HCT116 (cell line): ENCODE measurements at regions not wholly inside any gene's neighbourhood (a gene's known extent, or its start where the extent isn't known, plus 50 kb on each side); places are given as distances from the start of the nearest gene placed in this dataset.

Source experiments
- ATAC-seq: fragments of 200-7000 bp; cut with Tn5 transposase; 2 replicates; pipeline ENCODE4 v1.9.1; 2020; ENCODE audit warnings: mild to moderate bottlenecking, moderate library complexity
- BruUV-seq: library from RNA; stranded (reverse); fragments of 400-500 nt; replicated peaks from 2 replicates; lab custom pipeline; 2021; lab: Mats Ljungman, UMichigan
- CTCF ChIA-PET: fragments of 300-600 bp; sonication (Branson Sonifier 250); formaldehyde crosslinking; loops from one replicate; lab custom pipeline; 2021; ENCODE audit warnings: antibody characterized with exemption; lab: Charles Lee
- POLR2A ChIA-PET: fragments of 300-600, 350-600 bp; sonication (Branson Sonifier 250); formaldehyde crosslinking; loops from one replicate; lab custom pipeline; 2021; ENCODE audit warnings: antibody characterized with exemption; lab: Charles Lee
- RAD21 ChIA-PET, 2 experiments: fragments of 300-600 bp; sonication (Branson Sonifier 250); formaldehyde crosslinking; loops; one replicate each; lab custom pipeline; 2023; ENCODE audit warnings: low total read pairs in 2 of 2; ENCODE audit not compliant: uncharacterized antibody in 2 of 2, unreplicated experiment in 2 of 2, low non-redundant PET in 1 of 2; lab: Charles Lee
- DNase-seq: peaks from one replicate; pipeline ENCODE4 v3.0.0-alpha.2; 2010; ENCODE audit warnings: low read depth, low spot score
- H2AFZ ChIP-seq: fragments of 200-600 bp; shearing (Covaris generic), sonication (generic); 2 replicates; pipeline ENCODE4 v1.6.1; 2017; ENCODE audit warnings: low read depth, mixed run types, mixed read lengths, antibody characterized with exemption, low read length; ENCODE audit not compliant: poor library complexity, severe bottlenecking
- H3K27ac ChIP-seq: 2 replicates; pipeline ENCODE4 v1.5.1; 2012; ENCODE audit warnings: low read depth, low read length
- H3K27me3 ChIP-seq: fragments of 200-600 bp; sonication (generic); 2 replicates; pipeline ENCODE4 v1.6.1; 2016; ENCODE audit warnings: mixed run types, low read length, mixed read lengths; ENCODE audit not compliant: insufficient read depth
- H3K36me3 ChIP-seq, 2 experiments: fragments of 200-500 bp in 1 of 2; fragments of 200-600 bp in 1 of 2; sonication (Bioruptor generic) in 1 of 2; sonication (generic) in 1 of 2; 2 replicates each; pipeline versions ENCODE4 v1.5.1 to v1.6.1; 2014 to 2016; ENCODE audit warnings: low read length in 2 of 2, inconsistent platforms in 1 of 2, mixed read lengths in 1 of 2, mixed run types in 1 of 2; ENCODE audit not compliant: insufficient read depth in 2 of 2, control insufficient read depth in 1 of 2
- H3K4me1 ChIP-seq, 2 experiments: fragments of 200-600 bp in 1 of 2; sonication (generic) in 1 of 2; 2 replicates each; pipeline versions ENCODE4 v1.5.1 to v1.6.1; 2012 to 2017; ENCODE audit warnings: low read length in 2 of 2, inconsistent platforms in 1 of 2, mild to moderate bottlenecking in 1 of 2, mixed read lengths in 1 of 2, mixed run types in 1 of 2, moderate library complexity in 1 of 2; ENCODE audit not compliant: insufficient read depth in 2 of 2, control insufficient read depth in 1 of 2
- H3K4me2 ChIP-seq: fragments of 200-600 bp; sonication (generic); 2 replicates; pipeline ENCODE4 v1.6.1; 2017; ENCODE audit warnings: mixed run types, low read length, mixed read lengths
- H3K4me3 ChIP-seq, 2 experiments: fragments of 200-600 bp in 1 of 2; sonication (generic) in 1 of 2; replicated peaks in 1 of 2; 2 replicates each; pipeline ENCODE4 v1.5.1; 2011 to 2016; ENCODE audit warnings: low read length in 2 of 2, control low read depth in 1 of 2, low read depth in 1 of 2, mild to moderate bottlenecking in 1 of 2, mixed read lengths in 1 of 2, mixed run types in 1 of 2
- H3K79me2 ChIP-seq: fragments of 200-600 bp; sonication (generic); 2 replicates; pipeline ENCODE4 v1.6.1; 2017; ENCODE audit warnings: mild to moderate bottlenecking, mixed run types, low read length, moderate library complexity, mixed read lengths; ENCODE audit not compliant: insufficient read depth
- H3K9ac ChIP-seq: fragments of 200-600 bp; sonication (generic); 2 replicates; pipeline ENCODE4 v1.6.1; 2016; ENCODE audit warnings: low read length, mixed read lengths
- H3K9me2 ChIP-seq: fragments of 200-600 bp; sonication (generic), shearing (Covaris generic); 2 replicates; pipeline ENCODE4 v1.6.1; 2017; ENCODE audit warnings: mixed run types, mild to moderate bottlenecking, moderate library complexity; ENCODE audit not compliant: insufficient read depth
- H3K9me3 ChIP-seq, 2 experiments: fragments of 200-500 bp in 1 of 2; fragments of 200-600 bp in 1 of 2; sonication (Bioruptor generic) in 1 of 2; sonication (generic) in 1 of 2; 2 replicates each; pipeline ENCODE4 v1.6.1; 2014 to 2017; ENCODE audit warnings: low read length in 2 of 2, mixed read lengths in 2 of 2, inconsistent platforms in 1 of 2, low read depth in 1 of 2, mild to moderate bottlenecking in 1 of 2, mixed run types in 1 of 2, moderate library complexity in 1 of 2; ENCODE audit not compliant: control insufficient read depth in 1 of 2, insufficient read depth in 1 of 2
- H4K20me1 ChIP-seq: fragments of 200-600 bp; sonication (generic), shearing (Covaris generic); 2 replicates; pipeline ENCODE4 v1.6.1; 2017; ENCODE audit warnings: mixed run types, mild to moderate bottlenecking, moderate library complexity; ENCODE audit not compliant: insufficient read depth
- CBX3 ChIP-seq: IDR thresholded peaks from 2 replicates; pipeline ENCODE4 v1.6.1; 2012; ENCODE audit warnings: low read depth
- CEBPB ChIP-seq: IDR thresholded peaks from 2 replicates; pipeline ENCODE4 v1.6.1; 2012; ENCODE audit warnings: low read depth
- EGR1 ChIP-seq: IDR thresholded peaks from 2 replicates; pipeline ENCODE4 v1.6.1; 2012; ENCODE audit warnings: low read depth
- ELF1 ChIP-seq: IDR thresholded peaks from 2 replicates; pipeline ENCODE4 v1.6.1; 2012; ENCODE audit warnings: low read depth, borderline replicate concordance
- EZH2phosphoT487 ChIP-seq: fragments of 200-600 bp; IDR thresholded peaks from 2 replicates; pipeline ENCODE4 v1.6.1; 2018; ENCODE audit warnings: antibody characterized with exemption, borderline replicate concordance
- FOSL1 ChIP-seq: IDR thresholded peaks from 2 replicates; pipeline ENCODE4 v1.6.1; 2012; ENCODE audit warnings: low read depth
- JUND ChIP-seq: IDR thresholded peaks from 2 replicates; pipeline ENCODE4 v1.6.1; 2012
- POLR2A ChIP-seq: IDR thresholded peaks from 2 replicates; pipeline ENCODE4 v1.7.0; 2011; ENCODE audit warnings: borderline replicate concordance; ENCODE audit not compliant: insufficient read depth, insufficient read length; ENCODE audit errors: extremely low read depth
- POLR2AphosphoS5 ChIP-seq: IDR thresholded peaks from 2 replicates; pipeline ENCODE4 v1.6.1; 2011; ENCODE audit warnings: mild to moderate bottlenecking, low read depth, low read length, moderate library complexity
- SIN3A ChIP-seq: IDR thresholded peaks from 2 replicates; pipeline ENCODE4 v1.6.1; 2012; ENCODE audit warnings: low read depth
- SP1 ChIP-seq: IDR thresholded peaks from 2 replicates; pipeline ENCODE4 v1.6.1; 2012; ENCODE audit warnings: low read depth
- TCF7L2 ChIP-seq: IDR thresholded peaks from 2 replicates; pipeline ENCODE4 v1.7.0; 2011; ENCODE audit warnings: borderline replicate concordance, inconsistent platforms; ENCODE audit not compliant: insufficient read depth, insufficient read length; ENCODE audit errors: extremely low read depth
- intact Hi-C: fragments of 100-400 bp; cut with micrococcal nuclease; formaldehyde crosslinking; loops from 2 replicates; pipeline ENCODE4 v1.10.0; 2022
- TF ChIP-seq, protein P1 (sequence below), 3 experiments: fragments of 200-600 bp in 1 of 3; sonication (generic) in 1 of 3; IDR thresholded peaks in 2 of 3; conservative IDR thresholded peaks in 1 of 3; 2 replicates each; pipeline ENCODE4 v1.5.1; 2012 to 2017; ENCODE audit warnings: low read depth in 2 of 3, low read length in 2 of 3, antibody characterized with exemption in 1 of 3, borderline replicate concordance in 1 of 3, control low read depth in 1 of 3, mild to moderate bottlenecking in 1 of 3, mixed read lengths in 1 of 3, mixed run types in 1 of 3, moderate library complexity in 1 of 3; ENCODE audit not compliant: insufficient read depth in 1 of 3
- TF ChIP-seq, protein P2 (sequence below): IDR thresholded peaks from 2 replicates; pipeline ENCODE4 v1.6.1; 2011; ENCODE audit warnings: mild to moderate bottlenecking, low read length, moderate library complexity; ENCODE audit not compliant: insufficient replicate concordance; ENCODE audit errors: extremely low read depth
- TF ChIP-seq, protein P3 (sequence below): IDR thresholded peaks from 2 replicates; pipeline ENCODE4 v1.6.1; 2012
- TF ChIP-seq, protein P4 (sequence below): IDR thresholded peaks from 2 replicates; pipeline ENCODE4 v1.6.1; 2012

DNA sequence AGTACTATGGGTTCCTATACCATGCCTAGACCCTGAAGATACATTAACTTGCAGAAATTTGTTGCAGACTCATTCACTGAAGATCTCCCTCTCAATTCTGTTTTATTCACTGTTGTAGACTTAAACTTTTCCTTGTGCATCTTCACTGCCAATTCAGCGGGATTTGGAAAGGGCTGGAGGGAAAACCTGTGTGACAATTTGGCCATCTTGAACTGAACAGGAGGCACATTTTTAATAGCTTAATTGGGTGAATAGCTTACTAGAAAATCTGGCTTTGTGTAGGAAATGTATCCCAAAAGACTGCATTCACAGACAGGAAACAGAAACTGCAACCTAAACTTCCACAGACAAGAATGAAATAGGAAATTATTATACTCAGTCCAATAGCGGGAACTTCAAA is 512.3 kb downstream of the XIRP2 start:
- BruUV-seq = no TSS peak

More for the DNA sequence above, 512.3 kb downstream of the XIRP2 start:
- Histone ChIP-seq H3K9me2 (no peaks in the 10 kb centered on the region), H3K9ac (no peak overlapping the region), H3K27me3 (no peaks in the 10 kb centered on the region), H2AFZ (no peak overlapping the region), H3K4me3 (no peak overlapping the region), H3K79me2 (no peaks in the 10 kb centered on the region), H3K27ac (no peak overlapping the region)
- DNase-seq (no peak), ATAC-seq (no peak)
- POLR2A ChIA-PET = no interaction called here
- CTCF ChIA-PET = no interaction called here
- TF ChIP-seq, protein P1, sequence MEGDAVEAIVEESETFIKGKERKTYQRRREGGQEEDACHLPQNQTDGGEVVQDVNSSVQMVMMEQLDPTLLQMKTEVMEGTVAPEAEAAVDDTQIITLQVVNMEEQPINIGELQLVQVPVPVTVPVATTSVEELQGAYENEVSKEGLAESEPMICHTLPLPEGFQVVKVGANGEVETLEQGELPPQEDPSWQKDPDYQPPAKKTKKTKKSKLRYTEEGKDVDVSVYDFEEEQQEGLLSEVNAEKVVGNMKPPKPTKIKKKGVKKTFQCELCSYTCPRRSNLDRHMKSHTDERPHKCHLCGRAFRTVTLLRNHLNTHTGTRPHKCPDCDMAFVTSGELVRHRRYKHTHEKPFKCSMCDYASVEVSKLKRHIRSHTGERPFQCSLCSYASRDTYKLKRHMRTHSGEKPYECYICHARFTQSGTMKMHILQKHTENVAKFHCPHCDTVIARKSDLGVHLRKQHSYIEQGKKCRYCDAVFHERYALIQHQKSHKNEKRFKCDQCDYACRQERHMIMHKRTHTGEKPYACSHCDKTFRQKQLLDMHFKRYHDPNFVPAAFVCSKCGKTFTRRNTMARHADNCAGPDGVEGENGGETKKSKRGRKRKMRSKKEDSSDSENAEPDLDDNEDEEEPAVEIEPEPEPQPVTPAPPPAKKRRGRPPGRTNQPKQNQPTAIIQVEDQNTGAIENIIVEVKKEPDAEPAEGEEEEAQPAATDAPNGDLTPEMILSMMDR (IDR thresholded peaks at IDR 0.05 in 2 of 3, conservative IDR thresholded peaks at IDR 0.05 in 1 of 3; ENCODE audit: borderline replicate concordance in 1 of 3, insufficient read depth in 1 of 3, low read depth in 2 of 3, low read length in 2 of 3) = no peak
- TF ChIP-seq, protein P2, sequence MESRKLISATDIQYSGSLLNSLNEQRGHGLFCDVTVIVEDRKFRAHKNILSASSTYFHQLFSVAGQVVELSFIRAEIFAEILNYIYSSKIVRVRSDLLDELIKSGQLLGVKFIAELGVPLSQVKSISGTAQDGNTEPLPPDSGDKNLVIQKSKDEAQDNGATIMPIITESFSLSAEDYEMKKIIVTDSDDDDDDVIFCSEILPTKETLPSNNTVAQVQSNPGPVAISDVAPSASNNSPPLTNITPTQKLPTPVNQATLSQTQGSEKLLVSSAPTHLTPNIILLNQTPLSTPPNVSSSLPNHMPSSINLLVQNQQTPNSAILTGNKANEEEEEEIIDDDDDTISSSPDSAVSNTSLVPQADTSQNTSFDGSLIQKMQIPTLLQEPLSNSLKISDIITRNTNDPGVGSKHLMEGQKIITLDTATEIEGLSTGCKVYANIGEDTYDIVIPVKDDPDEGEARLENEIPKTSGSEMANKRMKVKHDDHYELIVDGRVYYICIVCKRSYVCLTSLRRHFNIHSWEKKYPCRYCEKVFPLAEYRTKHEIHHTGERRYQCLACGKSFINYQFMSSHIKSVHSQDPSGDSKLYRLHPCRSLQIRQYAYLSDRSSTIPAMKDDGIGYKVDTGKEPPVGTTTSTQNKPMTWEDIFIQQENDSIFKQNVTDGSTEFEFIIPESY = no peak
- TF ChIP-seq CBX3 (no peak), CEBPB (no peak), ELF1 (no peak), EZH2phosphoT487 (no peak), JUND (no peak), POLR2A (no peak), POLR2AphosphoS5 (no peak), SIN3A (no peak), FOSL1 (no peak), EGR1 (no peak), SP1 (no peak), TCF7L2 (no peak)
- TF ChIP-seq, protein P3, sequence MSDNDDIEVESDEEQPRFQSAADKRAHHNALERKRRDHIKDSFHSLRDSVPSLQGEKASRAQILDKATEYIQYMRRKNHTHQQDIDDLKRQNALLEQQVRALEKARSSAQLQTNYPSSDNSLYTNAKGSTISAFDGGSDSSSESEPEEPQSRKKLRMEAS = no peak
- TF ChIP-seq, protein P4, sequence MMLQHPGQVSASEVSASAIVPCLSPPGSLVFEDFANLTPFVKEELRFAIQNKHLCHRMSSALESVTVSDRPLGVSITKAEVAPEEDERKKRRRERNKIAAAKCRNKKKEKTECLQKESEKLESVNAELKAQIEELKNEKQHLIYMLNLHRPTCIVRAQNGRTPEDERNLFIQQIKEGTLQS = no peak
- TF ChIP-seq, all 23 proteins: peak for 0
- intact Hi-C loops = no loop called here
- H3K9me3 ChIP-seq = no peaks in the 10 kb centered on the region
- H3K36me3 ChIP-seq = no peaks in the 10 kb centered on the region
- no peaks in the 10 kb centered on the region for H4K20me1 ChIP-seq
- H3K4me1 ChIP-seq = no peaks in the 10 kb centered on the region
- H3K4me2 ChIP-seq = no peak overlapping the region
- RAD21 ChIA-PET = no interaction called here
